SK-N-SH (cell line): ENCODE measurements at regions not wholly inside any gene's neighbourhood (a gene's known extent, or its start where the extent isn't known, plus 50 kb on each side); places are given as distances from the start of the nearest gene placed in this dataset.

Experiments used
- CTCF ChIA-PET: fragments of 300-600, 350-600 bp; formaldehyde crosslinking; extraction: SDS; loops from one replicate; lab custom pipeline; 2021; lab: Yijun Ruan, JAX
- POLR2A ChIA-PET: fragments of 350-600 bp; sonication (Branson Sonifier 250); formaldehyde crosslinking; extraction: SDS; loops from one replicate; lab custom pipeline; 2020; ENCODE audit warnings: antibody characterized with exemption, inconsistent platforms; lab: Yijun Ruan, JAX
- DNase-seq: peaks from one replicate; pipeline ENCODE4 v3.0.0; 2012
- H2AFZ ChIP-seq: fragments of 200-600 bp; sonication (generic); 2 replicates; pipeline ENCODE4 v1.8.1; 2016; ENCODE audit warnings: antibody characterized with exemption, mild to moderate bottlenecking, low read depth
- H3F3A ChIP-seq: fragments of 200-600 bp; sonication (generic); replicated peaks from 2 replicates; pipeline ENCODE3; 2016; ENCODE audit warnings: antibody characterized with exemption, mild to moderate bottlenecking; ENCODE audit not compliant: insufficient read depth
- H3K27ac ChIP-seq, 2 experiments: fragments of 200-500 bp in 1 of 2; fragments of 200-600 bp in 1 of 2; sonication (Bioruptor generic) in 1 of 2; sonication (generic), shearing (Covaris generic) in 1 of 2; 2 replicates each; pipeline versions ENCODE4 v1.5.1 to v1.6.1; 2014 to 2016; ENCODE audit warnings: low read depth in 2 of 2, inconsistent platforms in 1 of 2, low read length in 1 of 2, mild to moderate bottlenecking in 1 of 2, mixed read lengths in 1 of 2
- H3K27me3 ChIP-seq: fragments of 200-600 bp; sonication (generic), shearing (Covaris generic); 2 replicates; pipeline ENCODE4 v1.6.1; 2016; ENCODE audit warnings: mixed run types; ENCODE audit not compliant: insufficient read depth
- H3K36me3 ChIP-seq, 2 experiments: fragments of 200-500 bp in 1 of 2; fragments of 200-600 bp in 1 of 2; sonication (Bioruptor generic) in 1 of 2; sonication (generic) in 1 of 2; replicated peaks in 1 of 2; 2 replicates each; pipeline versions ENCODE3 to v1.5.1; 2014 to 2016; ENCODE audit warnings: low read length in 1 of 2, mild to moderate bottlenecking in 1 of 2; ENCODE audit not compliant: insufficient read depth in 2 of 2, control insufficient read depth in 1 of 2
- H3K4me1 ChIP-seq, 2 experiments: fragments of 200-500 bp in 1 of 2; fragments of 200-600 bp in 1 of 2; sonication (Bioruptor generic) in 1 of 2; sonication (generic), shearing (Covaris generic) in 1 of 2; 2 replicates each; pipeline versions ENCODE4 v1.5.1 to v1.6.1; 2014 to 2016; ENCODE audit warnings: low read depth in 1 of 2, low read length in 1 of 2, mixed run types in 1 of 2; ENCODE audit not compliant: insufficient read depth in 2 of 2, control insufficient read depth in 1 of 2
- H3K4me2 ChIP-seq: fragments of 200-600 bp; sonication (generic), shearing (Covaris generic); 2 replicates; pipeline ENCODE4 v1.6.1; 2017; ENCODE audit warnings: mixed run types
- H3K4me3 ChIP-seq, 2 experiments: fragments of 200-500 bp in 1 of 2; fragments of 200-600 bp in 1 of 2; sonication (Bioruptor generic) in 1 of 2; sonication (generic), shearing (Covaris generic) in 1 of 2; 2 replicates each; pipeline versions ENCODE4 v1.5.1 to v1.8.1; 2014 to 2016; ENCODE audit warnings: low read depth in 2 of 2, inconsistent platforms in 1 of 2, low read length in 1 of 2, mild to moderate bottlenecking in 1 of 2, mixed read lengths in 1 of 2, moderate library complexity in 1 of 2
- H3K79me2 ChIP-seq: fragments of 200-600 bp; sonication (generic); 2 replicates; pipeline ENCODE4 v1.8.1; 2017; ENCODE audit warnings: mild to moderate bottlenecking; ENCODE audit not compliant: insufficient read depth
- H3K9ac ChIP-seq: fragments of 200-600 bp; sonication (generic); 2 replicates; pipeline ENCODE4 v1.6.1; 2017; ENCODE audit warnings: mixed run types
- H3K9me2 ChIP-seq: fragments of 200-600 bp; sonication (generic); 2 replicates; pipeline ENCODE4 v1.6.1; 2017; ENCODE audit warnings: mixed run types
- H3K9me3 ChIP-seq: fragments of 200-600 bp; sonication (generic); 2 replicates; pipeline ENCODE4 v1.6.1; 2017; ENCODE audit warnings: mixed run types, mild to moderate bottlenecking, moderate library complexity
- H4K20me1 ChIP-seq: fragments of 200-600 bp; sonication (generic); 2 replicates; pipeline ENCODE4 v1.6.1; 2017; ENCODE audit warnings: mild to moderate bottlenecking, mixed run types; ENCODE audit not compliant: insufficient read depth
- CHD2 ChIP-seq: fragments of 150-350 bp; IDR thresholded peaks from 2 replicates; pipeline ENCODE4 v1.6.1; 2018; ENCODE audit warnings: low read length; ENCODE audit not compliant: partially characterized antibody
- ELF1 ChIP-seq: IDR thresholded peaks from 2 replicates; pipeline ENCODE4 v1.4.0; 2012
- FOXM1 ChIP-seq: IDR thresholded peaks from 2 replicates; pipeline ENCODE4 v1.4.0; 2012; ENCODE audit warnings: low read depth, mild to moderate bottlenecking
- GABPA ChIP-seq: IDR thresholded peaks from 2 replicates; pipeline ENCODE4 v1.4.0; 2012; ENCODE audit warnings: low read depth, mild to moderate bottlenecking
- GATA2 ChIP-seq: sonication (generic); formaldehyde crosslinking; IDR thresholded peaks from 2 replicates; pipeline ENCODE4 v1.5.0; 2020; ENCODE audit warnings: mild to moderate bottlenecking, missing genetic modification reagents
- JUND ChIP-seq: IDR thresholded peaks from 2 replicates; pipeline ENCODE4 v1.4.0; 2012
- MEF2A ChIP-seq: IDR thresholded peaks from 2 replicates; pipeline ENCODE4 v1.4.0; 2012; ENCODE audit warnings: low read depth, borderline replicate concordance
- NRF1 ChIP-seq: IDR thresholded peaks from 2 replicates; pipeline ENCODE4 v1.6.1; 2012; ENCODE audit warnings: low read depth, mild to moderate bottlenecking, low read length
- POLR2AphosphoS5 ChIP-seq: IDR thresholded peaks from 2 replicates; pipeline ENCODE4 v1.6.1; 2012; ENCODE audit warnings: low read depth, low read length
- RCOR1 ChIP-seq: fragments of 150-350 bp; IDR thresholded peaks from 2 replicates; pipeline ENCODE4 v1.6.1; 2017; ENCODE audit warnings: antibody characterized with exemption, low read length
- RFX5 ChIP-seq: IDR thresholded peaks from 2 replicates; pipeline ENCODE4 v1.6.1; 2012; ENCODE audit warnings: mild to moderate bottlenecking, improper control_type of control experiment, low read length
- RXRA ChIP-seq: IDR thresholded peaks from 2 replicates; pipeline ENCODE4 v1.4.0; 2012; ENCODE audit warnings: low read depth, mild to moderate bottlenecking, borderline replicate concordance
- SIN3A ChIP-seq: IDR thresholded peaks from 2 replicates; pipeline ENCODE4 v1.6.1; 2012; ENCODE audit warnings: low read depth, mild to moderate bottlenecking, low read length, moderate library complexity, borderline replicate concordance
- TAF1 ChIP-seq: IDR thresholded peaks from 2 replicates; pipeline ENCODE4 v1.6.1; 2012; ENCODE audit warnings: low read depth, mild to moderate bottlenecking, low read length, moderate library complexity, borderline replicate concordance
- YY1 ChIP-seq: IDR thresholded peaks from 2 replicates; pipeline ENCODE4 v1.4.0; 2012; ENCODE audit warnings: low read depth, mild to moderate bottlenecking
- WGBS: methylation state at CpG from one replicate; pipeline ENCODE4 v1.1.6; 2017; ENCODE audit warnings: low lambda C conversion rate; 5-methylcytosine and 5-hydroxymethylcytosine counted together
- TF ChIP-seq, protein P1 (sequence below): IDR thresholded peaks from 2 replicates; pipeline ENCODE4; 2012
- TF ChIP-seq, protein P2 (sequence below): IDR thresholded peaks from 2 replicates; pipeline ENCODE4 v1.6.1; 2012; ENCODE audit warnings: mild to moderate bottlenecking, low read depth, low read length, moderate library complexity
- TF ChIP-seq, protein P3 (sequence below): IDR thresholded peaks from 2 replicates; pipeline ENCODE4 v1.4.0; 2012; ENCODE audit warnings: low read depth, borderline replicate concordance
- TF ChIP-seq, protein P4 (sequence below): IDR thresholded peaks from 2 replicates; pipeline ENCODE4 v1.4.0; 2012; ENCODE audit warnings: low read depth
- TF ChIP-seq, protein P5 (sequence below): fragments of 150-350 bp; IDR thresholded peaks from 2 replicates; pipeline ENCODE4 v1.6.1; 2017; ENCODE audit warnings: antibody characterized with exemption, low read length, low read depth, borderline replicate concordance

DNA sequence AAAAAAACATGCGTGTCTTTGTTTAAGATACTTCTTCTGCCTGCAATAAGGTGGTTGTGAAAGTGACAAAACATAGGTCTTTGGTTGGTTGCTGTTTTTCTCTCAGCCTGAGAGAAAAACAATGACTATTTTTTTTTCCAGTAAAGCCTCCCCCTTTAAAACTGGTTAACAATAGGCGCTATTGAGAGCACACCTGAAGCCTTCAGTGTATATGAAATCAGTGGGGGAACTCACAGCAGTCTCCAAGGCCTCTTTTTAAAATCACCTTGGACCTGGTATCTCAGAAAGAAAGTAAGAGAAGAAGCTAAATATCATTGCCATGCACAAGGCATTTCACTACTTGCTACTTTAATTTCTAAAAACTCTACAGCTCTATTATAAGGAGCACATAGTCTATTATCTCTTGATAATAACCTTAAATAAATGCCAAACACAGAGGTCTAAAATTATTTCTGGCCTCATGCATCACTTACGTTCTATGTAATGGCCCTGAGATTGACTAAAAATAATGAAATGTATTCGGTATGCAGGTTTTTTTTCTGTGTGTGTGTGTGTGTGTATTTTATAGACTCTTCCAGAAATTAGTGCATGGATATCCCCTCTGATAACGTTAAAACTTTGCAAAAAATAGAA is 544.4 kb downstream of the TDRD15 start:
- Histone ChIP-seq H3K9ac (no peak overlapping the region), H3K27me3 (no peaks in the 10 kb centered on the region), H2AFZ (no peak overlapping the region), H3F3A (no peaks in the 10 kb centered on the region), H3K9me2 (no peaks in the 10 kb centered on the region), H4K20me1 (no peaks in the 10 kb centered on the region), H3K79me2 (no peaks in the 10 kb centered on the region), H3K4me3 (no peak overlapping the region), H3K4me2 (no peak overlapping the region), H3K36me3 (no peaks in the 10 kb centered on the region), H3K27ac (no peak overlapping the region), H3K4me1 (no peaks in the 10 kb centered on the region), H3K9me3 (0 out of 2 replicates have a peak, but pooled peaks cover 3% of the 10 kb centered on the region)
- DNase-seq: no peak
- TF ChIP-seq, protein P1, sequence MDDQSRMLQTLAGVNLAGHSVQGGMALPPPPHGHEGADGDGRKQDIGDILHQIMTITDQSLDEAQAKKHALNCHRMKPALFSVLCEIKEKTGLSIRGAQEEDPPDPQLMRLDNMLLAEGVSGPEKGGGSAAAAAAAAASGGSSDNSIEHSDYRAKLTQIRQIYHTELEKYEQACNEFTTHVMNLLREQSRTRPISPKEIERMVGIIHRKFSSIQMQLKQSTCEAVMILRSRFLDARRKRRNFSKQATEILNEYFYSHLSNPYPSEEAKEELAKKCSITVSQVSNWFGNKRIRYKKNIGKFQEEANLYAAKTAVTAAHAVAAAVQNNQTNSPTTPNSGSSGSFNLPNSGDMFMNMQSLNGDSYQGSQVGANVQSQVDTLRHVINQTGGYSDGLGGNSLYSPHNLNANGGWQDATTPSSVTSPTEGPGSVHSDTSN: no peak
- TF ChIP-seq, protein P2, sequence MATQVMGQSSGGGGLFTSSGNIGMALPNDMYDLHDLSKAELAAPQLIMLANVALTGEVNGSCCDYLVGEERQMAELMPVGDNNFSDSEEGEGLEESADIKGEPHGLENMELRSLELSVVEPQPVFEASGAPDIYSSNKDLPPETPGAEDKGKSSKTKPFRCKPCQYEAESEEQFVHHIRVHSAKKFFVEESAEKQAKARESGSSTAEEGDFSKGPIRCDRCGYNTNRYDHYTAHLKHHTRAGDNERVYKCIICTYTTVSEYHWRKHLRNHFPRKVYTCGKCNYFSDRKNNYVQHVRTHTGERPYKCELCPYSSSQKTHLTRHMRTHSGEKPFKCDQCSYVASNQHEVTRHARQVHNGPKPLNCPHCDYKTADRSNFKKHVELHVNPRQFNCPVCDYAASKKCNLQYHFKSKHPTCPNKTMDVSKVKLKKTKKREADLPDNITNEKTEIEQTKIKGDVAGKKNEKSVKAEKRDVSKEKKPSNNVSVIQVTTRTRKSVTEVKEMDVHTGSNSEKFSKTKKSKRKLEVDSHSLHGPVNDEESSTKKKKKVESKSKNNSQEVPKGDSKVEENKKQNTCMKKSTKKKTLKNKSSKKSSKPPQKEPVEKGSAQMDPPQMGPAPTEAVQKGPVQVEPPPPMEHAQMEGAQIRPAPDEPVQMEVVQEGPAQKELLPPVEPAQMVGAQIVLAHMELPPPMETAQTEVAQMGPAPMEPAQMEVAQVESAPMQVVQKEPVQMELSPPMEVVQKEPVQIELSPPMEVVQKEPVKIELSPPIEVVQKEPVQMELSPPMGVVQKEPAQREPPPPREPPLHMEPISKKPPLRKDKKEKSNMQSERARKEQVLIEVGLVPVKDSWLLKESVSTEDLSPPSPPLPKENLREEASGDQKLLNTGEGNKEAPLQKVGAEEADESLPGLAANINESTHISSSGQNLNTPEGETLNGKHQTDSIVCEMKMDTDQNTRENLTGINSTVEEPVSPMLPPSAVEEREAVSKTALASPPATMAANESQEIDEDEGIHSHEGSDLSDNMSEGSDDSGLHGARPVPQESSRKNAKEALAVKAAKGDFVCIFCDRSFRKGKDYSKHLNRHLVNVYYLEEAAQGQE: no peak
- TF ChIP-seq NRF1 (no peak), RCOR1 (no peak), GATA2 (CRISPR knock-in tag) (no peak), MEF2A (no peak), FOXM1 (no peak), TAF1 (no peak), SIN3A (no peak), JUND (no peak), RFX5 (no peak), CHD2 (no peak), ELF1 (no peak), GABPA (no peak), POLR2AphosphoS5 (no peak), YY1 (no peak), RXRA (no peak)
- TF ChIP-seq, protein P3, sequence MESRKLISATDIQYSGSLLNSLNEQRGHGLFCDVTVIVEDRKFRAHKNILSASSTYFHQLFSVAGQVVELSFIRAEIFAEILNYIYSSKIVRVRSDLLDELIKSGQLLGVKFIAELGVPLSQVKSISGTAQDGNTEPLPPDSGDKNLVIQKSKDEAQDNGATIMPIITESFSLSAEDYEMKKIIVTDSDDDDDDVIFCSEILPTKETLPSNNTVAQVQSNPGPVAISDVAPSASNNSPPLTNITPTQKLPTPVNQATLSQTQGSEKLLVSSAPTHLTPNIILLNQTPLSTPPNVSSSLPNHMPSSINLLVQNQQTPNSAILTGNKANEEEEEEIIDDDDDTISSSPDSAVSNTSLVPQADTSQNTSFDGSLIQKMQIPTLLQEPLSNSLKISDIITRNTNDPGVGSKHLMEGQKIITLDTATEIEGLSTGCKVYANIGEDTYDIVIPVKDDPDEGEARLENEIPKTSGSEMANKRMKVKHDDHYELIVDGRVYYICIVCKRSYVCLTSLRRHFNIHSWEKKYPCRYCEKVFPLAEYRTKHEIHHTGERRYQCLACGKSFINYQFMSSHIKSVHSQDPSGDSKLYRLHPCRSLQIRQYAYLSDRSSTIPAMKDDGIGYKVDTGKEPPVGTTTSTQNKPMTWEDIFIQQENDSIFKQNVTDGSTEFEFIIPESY: no peak
- TF ChIP-seq, protein P4, sequence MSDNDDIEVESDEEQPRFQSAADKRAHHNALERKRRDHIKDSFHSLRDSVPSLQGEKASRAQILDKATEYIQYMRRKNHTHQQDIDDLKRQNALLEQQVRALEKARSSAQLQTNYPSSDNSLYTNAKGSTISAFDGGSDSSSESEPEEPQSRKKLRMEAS: no peak
- TF ChIP-seq, protein P5, sequence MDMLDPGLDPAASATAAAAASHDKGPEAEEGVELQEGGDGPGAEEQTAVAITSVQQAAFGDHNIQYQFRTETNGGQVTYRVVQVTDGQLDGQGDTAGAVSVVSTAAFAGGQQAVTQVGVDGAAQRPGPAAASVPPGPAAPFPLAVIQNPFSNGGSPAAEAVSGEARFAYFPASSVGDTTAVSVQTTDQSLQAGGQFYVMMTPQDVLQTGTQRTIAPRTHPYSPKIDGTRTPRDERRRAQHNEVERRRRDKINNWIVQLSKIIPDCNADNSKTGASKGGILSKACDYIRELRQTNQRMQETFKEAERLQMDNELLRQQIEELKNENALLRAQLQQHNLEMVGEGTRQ: no peak
- ChIA-PET CTCF (interaction anchor here (1.9 kb wide), 1 partner anchor 15 kb away, joined by 4 read pairs; no protein-coding TSS in a partner anchor), POLR2A (no interaction called here)
- 33% methylated on average over 5 of the region's 5 CpGs for WGBS
